NCI-H187 (cell line): ENCODE measurements at regions not wholly inside any gene's neighbourhood (a gene's known extent, or its start where the extent isn't known, plus 50 kb on each side); places are given as distances from the start of the nearest gene placed in this dataset.

ENCODE experiments used
- DNase-seq, 2 experiments: peaks; one replicate each; lab custom pipeline; 2025; lab: John Stamatoyannopoulos, UW

GRCh38 chr6:50635429-50635828 is 77.9 kb upstream of the TFAP2D start:
- DNase-seq: no peak

DNA sequence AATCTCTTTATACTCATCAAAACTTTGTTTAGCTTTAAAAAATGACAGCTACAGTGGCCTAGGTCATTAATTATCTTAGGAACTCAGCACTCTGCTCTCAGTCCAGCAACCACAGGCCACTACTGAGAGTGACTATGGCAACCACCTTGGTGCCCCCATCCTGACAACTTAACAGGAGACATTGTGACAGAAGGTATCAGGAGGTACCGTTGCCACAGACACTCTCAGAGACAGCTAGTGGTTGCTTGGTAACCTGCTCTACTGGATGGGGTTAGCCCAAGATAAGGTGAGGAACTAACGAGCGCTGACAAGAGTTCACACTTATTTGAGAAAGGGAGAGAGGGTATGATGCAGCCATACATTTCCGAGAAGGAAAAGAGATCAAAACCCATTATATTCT is 76.1 kb upstream of the TFAP2D start:
- DNase-seq: no peak

DNA sequence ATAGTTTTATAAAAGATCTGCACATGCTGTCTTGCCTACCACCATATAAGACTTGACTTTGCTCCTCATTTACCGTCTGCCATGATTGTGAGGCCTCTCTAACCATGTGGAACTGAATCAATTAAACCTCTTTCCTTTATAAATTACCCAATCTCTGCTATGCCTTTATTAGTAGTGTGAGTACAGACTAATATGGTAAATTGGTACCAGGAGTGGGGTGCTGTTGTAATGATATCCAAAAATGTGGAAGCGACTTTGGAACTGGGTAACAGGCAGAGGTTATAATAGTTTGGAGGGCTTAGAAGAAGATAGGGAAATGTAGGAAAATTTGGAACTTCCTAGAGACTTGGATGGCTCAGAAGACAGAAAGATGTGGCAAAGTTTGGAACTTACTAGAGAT is 64.2 kb upstream of the TFAP2D start:
- DNase-seq: no peak

GRCh38 chr6:50653253-50653652 is 60.1 kb upstream of the TFAP2D start:
- DNase-seq: no peak

DNA sequence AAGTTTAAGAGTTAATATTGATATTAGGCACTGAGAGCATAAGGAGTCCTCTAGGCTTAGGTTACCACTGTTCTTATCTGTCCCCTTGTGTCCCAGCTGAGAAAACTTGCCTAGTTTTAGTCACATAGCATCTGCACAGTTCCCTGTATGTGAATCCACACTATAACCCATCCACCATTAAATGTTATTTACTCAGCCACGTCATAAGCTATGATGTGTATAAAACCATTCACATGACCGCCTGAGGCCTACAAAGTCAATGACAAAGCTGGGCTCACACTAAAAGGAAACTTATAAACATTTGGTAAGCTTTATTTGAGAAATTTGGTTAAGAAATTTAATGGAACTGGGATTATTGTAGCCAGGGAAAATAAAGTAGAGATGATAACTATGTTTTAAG is 59.2 kb upstream of the TFAP2D start:
- no peak for DNase-seq

DNA sequence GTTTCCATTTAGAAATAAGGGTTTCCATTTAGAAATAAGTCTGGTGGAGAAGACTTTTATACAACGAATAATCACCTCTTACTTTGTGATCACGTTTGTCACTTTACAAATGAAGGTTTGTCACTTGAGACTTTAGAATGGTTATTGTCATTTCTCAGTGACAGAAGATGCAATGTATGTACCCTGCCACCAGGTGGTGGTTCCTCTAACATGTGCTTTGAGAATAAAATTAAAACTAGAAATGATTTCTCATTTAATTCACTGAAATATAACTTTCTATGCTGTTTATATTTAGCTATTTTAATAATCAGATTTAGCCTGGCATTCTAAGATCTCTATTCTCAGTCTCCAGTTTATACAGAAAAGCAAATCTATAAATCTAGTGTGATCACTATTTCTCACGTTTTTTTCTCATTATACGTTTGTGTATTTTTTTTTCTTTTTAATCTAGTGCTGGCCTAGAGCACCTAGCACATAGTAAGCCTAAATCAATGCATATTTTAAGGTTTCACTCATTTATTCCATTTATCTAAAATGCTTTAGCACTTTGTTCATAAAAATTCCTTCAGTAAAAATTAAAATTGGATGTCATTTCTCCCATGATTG is 57.4 kb upstream of the TFAP2D start:
- no peak for DNase-seq

DNA sequence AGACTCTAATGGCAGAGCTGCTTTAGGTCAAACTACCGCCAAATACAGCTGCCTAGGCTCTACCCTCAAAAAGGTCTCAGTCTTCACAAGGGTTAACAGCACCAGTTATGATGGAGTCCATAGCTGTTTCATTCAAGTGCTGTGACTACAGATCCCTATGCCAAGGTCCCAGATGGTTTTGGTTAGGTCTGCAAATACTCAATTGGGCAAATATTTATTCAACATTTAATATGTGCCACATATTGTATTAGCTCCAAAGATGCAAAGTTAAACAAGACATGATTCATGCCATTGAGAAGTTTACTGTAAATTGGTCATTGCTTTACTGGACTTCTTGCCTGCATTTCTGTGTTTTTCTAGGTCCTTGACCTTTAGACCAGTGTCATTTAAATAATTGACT is 55.8 kb upstream of the TFAP2D start:
- no peak for DNase-seq

DNA sequence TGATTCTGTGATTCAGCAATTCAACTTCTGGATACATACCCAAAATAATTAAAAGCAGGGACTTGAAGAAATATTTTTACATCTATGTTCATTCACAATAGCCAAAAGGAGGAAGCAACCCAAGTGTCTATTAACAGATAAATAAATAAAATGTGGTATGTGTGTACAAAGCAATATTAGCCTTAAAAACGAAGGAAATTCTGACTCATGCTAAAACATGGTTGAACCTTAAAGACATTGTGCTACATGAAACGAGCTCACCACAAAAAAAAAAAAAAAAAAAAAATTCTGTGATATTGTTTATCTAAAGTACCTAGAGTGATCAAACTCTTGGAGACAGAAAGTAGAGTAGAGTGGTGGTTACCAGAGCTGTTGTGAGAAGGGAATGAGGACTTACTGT is 54.8 kb upstream of the TFAP2D start:
- no peak for DNase-seq

DNA sequence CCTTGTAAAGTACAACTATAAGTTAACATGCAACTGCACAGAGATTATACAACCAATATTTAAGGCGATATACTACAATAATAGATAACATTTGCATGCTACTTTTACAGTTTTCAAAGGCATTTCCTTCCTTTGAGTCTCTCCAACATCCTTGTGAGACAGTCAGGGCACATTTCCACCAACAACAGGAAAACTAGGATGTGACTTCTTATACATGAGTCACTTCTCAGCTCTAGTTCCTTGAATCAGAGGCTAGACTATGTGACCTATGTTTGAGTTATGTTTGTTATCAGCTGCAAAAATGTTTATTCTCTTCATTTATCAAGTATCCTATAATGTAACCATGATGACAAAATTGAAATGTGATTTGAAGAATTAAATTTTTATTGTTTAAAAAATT is 51.7 kb upstream of the TFAP2D start:
- DNase-seq: no peak
